HEK293T (cell line): ENCODE measurements at regions not wholly inside any gene's neighbourhood (a gene's known extent, or its start where the extent isn't known, plus 50 kb on each side); places are given as distances from the start of the nearest gene placed in this dataset.

ENCODE experiments used
- BHLHE40 ChIP-seq: fragments of 450-650 bp; IDR thresholded peaks from 2 replicates; pipeline ENCODE4 v1.6.1; 2016; ENCODE audit warnings: mild to moderate bottlenecking, moderate library complexity, borderline replicate concordance
- FOXA1 ChIP-seq: fragments of 450-650 bp; IDR thresholded peaks from 2 replicates; pipeline ENCODE4 v1.6.1; 2016; ENCODE audit warnings: mild to moderate bottlenecking
- L3MBTL2 ChIP-seq: fragments of 450-650 bp; conservative IDR thresholded peaks from 2 replicates; pipeline ENCODE4 v1.6.1; 2016; ENCODE audit warnings: mild to moderate bottlenecking
- NFRKB ChIP-seq: fragments of 450-650 bp; IDR thresholded peaks from 2 replicates; pipeline ENCODE4 v1.6.1; 2016; ENCODE audit warnings: mild to moderate bottlenecking, moderate library complexity
- SP1 ChIP-seq: fragments of 450-650 bp; IDR thresholded peaks from 2 replicates; pipeline ENCODE4 v1.6.1; 2017
- SUZ12 ChIP-seq: fragments of 450-650 bp; IDR thresholded peaks from 2 replicates; pipeline ENCODE4 v1.6.1; 2016; ENCODE audit warnings: mild to moderate bottlenecking

GRCh38 chrX:74023203-74023602 is 170.7 kb upstream of the XIST start:
- TF ChIP-seq FOXA1 (no peak), SUZ12 (no peak), SP1 (no peak), NFRKB (no peak), L3MBTL2 (no peak), BHLHE40 (no peak)
